Heart left ventricle (tissue), 16 donors: ENCODE measurements at regions not wholly inside any gene's neighbourhood (a gene's known extent, or its start where the extent isn't known, plus 50 kb on each side); places are given as distances from the start of the nearest gene placed in this dataset.

Source experiments
- ATAC-seq, 4 donors: fragments of 200-7000 bp; cut with Tn5 transposase; one replicate each; pipeline ENCODE4 v1.9.1; 2020 to 2022; ENCODE audit warnings: moderate library complexity in 4 of 4, mild to moderate bottlenecking in 3 of 4, moderate number of reproducible peaks in 1 of 4
- DNase-seq, 5 donors: peaks; one replicate each; pipeline ENCODE4 v3.0.0-alpha.2; 2020
- H3K27ac ChIP-seq, 12 donors: fragments of 200-600 bp; sonication (generic) in 4 of 12; one replicate each; pipeline versions ENCODE4 v1.5.0 to v1.8.0; 2016 to 2022; ENCODE audit warnings: mild to moderate bottlenecking in 2 of 12
- H3K27me3 ChIP-seq, 9 donors: fragments of 200-600 bp; sonication (generic) in 2 of 9; one replicate each; pipeline versions ENCODE4 v1.5.1 to v1.8.0; 2016 to 2022; ENCODE audit warnings: mild to moderate bottlenecking in 3 of 9
- H3K36me3 ChIP-seq, 9 donors: fragments of 200-600 bp; sonication (generic) in 2 of 9; one replicate each; pipeline versions ENCODE4 v1.5.0 to v1.8.0; 2018 to 2022; ENCODE audit warnings: mild to moderate bottlenecking in 2 of 9
- H3K4me1 ChIP-seq, 12 donors: fragments of 200-600 bp; sonication (generic) in 4 of 12; one replicate each; pipeline versions ENCODE4 v1.5.0 to v1.8.0; 2016 to 2022; ENCODE audit warnings: mild to moderate bottlenecking in 3 of 12
- H3K4me3 ChIP-seq, 12 donors: fragments of 200-600 bp; sonication (generic) in 4 of 12; one replicate each; pipeline versions ENCODE4 v1.5.0 to v1.8.0; 2017 to 2022; ENCODE audit warnings: mild to moderate bottlenecking in 9 of 12, moderate library complexity in 4 of 12
- H3K9me3 ChIP-seq, 12 donors: fragments of 200-600 bp; sonication (generic) in 4 of 12; one replicate each; pipeline versions ENCODE4 v1.5.0 to v1.8.0; 2016 to 2022; ENCODE audit warnings: mild to moderate bottlenecking in 1 of 12
- POLR2A ChIP-seq, 2 donors: fragments of 450-650 bp; IDR thresholded peaks; one replicate each; pipeline ENCODE4 v1.6.1; 2017; ENCODE audit warnings: antibody characterized with exemption in 2 of 2, mild to moderate bottlenecking in 2 of 2, moderate library complexity in 2 of 2
- WGBS, 4 donors: extraction: QIAGEN DNeasy Blood & Tissue Kit in 2 of 4; methylation state at CpG; one replicate each; pipeline versions ENCODE4 v1.1.5 to v1.1.7; 2013 to 2018; 5-methylcytosine and 5-hydroxymethylcytosine counted together
- intact Hi-C, 10 donors: fragments of 100-400 bp; cut with DNase I; formaldehyde crosslinking; loops; one replicate each; pipeline versions ENCODE4 v1.11.1 to v1.14.2; 2022
- TF ChIP-seq, protein P1 (sequence below), 12 donors: fragments of 200-600 bp; sonication (generic) in 4 of 12; IDR thresholded peaks; one replicate each; pipeline versions ENCODE4 v1.5.0 to v1.8.0; 2018 to 2022; ENCODE audit warnings: antibody characterized with exemption in 12 of 12, mild to moderate bottlenecking in 5 of 12
- donor health status: ischemic (EF 13 %, LVEDD 7.1; RV severe dilation, severe dysfunction).
- donor health status: healthy with polysubstance abuse.
- donor health status: DM: no; HTN: yes; CAD: no.
- donor health status: DM: no; HTN: no; CAD: no.
- donor health status: ischemic (EF 25% LVEDD 6.9; RV normal size, moderate dysfunction).
- donor health status: ischemic (EF 25% LVEDD 5.7; RV mildly dilated, moderate dysfunction).
- donor health status: healthy.
- donor health status: DM: yes; HTN: yes; CAD: no.
- donor health status: ischemic (EF 35%, LVEDD 5.7; RV mildly dilated, moderate dysfunction).
- donor health status: nonischemic (EF 11% LVEDD 7.7; RV severe dilation, severe dysfunction).
- donor health status: DM: yes; HTN: yes; CAD: no.
- donor health status: PGD.
- donor health status: ischemic (EF 29% LVEDD 5.4; RV normal size, mild dysfunction).
- donor health status: nonischemic (EF 23%, LVEDD 6.1; RV moderate dilation, normal function).

GRCh38 chr15:86004061-86004460 lies 75.6 kb upstream of the AGBL1 start:
- Histone ChIP-seq H3K27ac (no peak overlapping the region), H3K36me3 (no peaks in the 10 kb centered on the region), H3K4me1 (no peaks in the 10 kb centered on the region), H3K27me3 (peaks cover 0 to 7% (median 0%) of the 10 kb centered on the region in 9 donors), H3K9me3 (no peaks in the 10 kb centered on the region), H3K4me3 (no peak overlapping the region)
- ATAC-seq, result no peak
- TF ChIP-seq, protein P1, sequence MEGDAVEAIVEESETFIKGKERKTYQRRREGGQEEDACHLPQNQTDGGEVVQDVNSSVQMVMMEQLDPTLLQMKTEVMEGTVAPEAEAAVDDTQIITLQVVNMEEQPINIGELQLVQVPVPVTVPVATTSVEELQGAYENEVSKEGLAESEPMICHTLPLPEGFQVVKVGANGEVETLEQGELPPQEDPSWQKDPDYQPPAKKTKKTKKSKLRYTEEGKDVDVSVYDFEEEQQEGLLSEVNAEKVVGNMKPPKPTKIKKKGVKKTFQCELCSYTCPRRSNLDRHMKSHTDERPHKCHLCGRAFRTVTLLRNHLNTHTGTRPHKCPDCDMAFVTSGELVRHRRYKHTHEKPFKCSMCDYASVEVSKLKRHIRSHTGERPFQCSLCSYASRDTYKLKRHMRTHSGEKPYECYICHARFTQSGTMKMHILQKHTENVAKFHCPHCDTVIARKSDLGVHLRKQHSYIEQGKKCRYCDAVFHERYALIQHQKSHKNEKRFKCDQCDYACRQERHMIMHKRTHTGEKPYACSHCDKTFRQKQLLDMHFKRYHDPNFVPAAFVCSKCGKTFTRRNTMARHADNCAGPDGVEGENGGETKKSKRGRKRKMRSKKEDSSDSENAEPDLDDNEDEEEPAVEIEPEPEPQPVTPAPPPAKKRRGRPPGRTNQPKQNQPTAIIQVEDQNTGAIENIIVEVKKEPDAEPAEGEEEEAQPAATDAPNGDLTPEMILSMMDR (IDR thresholded peaks at IDR 0.05), result no peak
- TF ChIP-seq POLR2A (IDR thresholded peaks at IDR 0.05), result no peak
- intact Hi-C loops, result no loop called here
- DNase-seq, result no peak
- WGBS, 4 donors, result 68 to 78% (median 72%) methylated on average over 4 of the region's 4 CpGs

DNA sequence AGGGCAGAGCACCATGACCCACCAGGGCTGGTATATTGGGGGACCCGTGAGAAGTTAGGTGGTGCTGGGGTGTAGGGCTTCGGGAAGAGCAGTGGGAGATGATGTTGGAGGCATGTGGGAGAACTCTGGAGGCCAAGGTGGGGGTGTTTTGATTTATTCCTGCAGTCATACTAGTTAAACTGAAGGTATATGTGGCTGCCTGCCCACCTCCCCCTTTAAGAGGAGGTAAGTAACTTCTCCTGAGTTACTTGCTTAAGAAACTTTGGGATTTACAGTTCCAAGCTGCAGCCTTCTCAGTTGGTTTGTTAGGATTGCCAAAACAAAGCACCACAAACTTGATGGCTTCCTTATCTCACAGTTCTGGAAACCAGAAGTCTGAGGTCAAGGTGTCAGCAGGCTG lies 73.1 kb upstream of the AGBL1 start:
- H3K4me1 ChIP-seq, result no peaks in the 10 kb centered on the region
- 71 to 89% (median 84%) methylated on average over 2 of the region's 2 CpGs for WGBS, 4 donors
- no peak overlapping the region for H3K27ac ChIP-seq
- intact Hi-C loops, result no loop called here
- H3K4me3 ChIP-seq, result no peak overlapping the region
- peaks cover 0 to 7% (median 0%) of the 10 kb centered on the region in 9 donors for H3K27me3 ChIP-seq
- no peaks in the 10 kb centered on the region for H3K36me3 ChIP-seq
- TF ChIP-seq POLR2A (IDR thresholded peaks at IDR 0.05), result no peak
- TF ChIP-seq, protein P1 (IDR thresholded peaks at IDR 0.05), result no peak
- H3K9me3 ChIP-seq, result no peaks in the 10 kb centered on the region
- DNase-seq (no peak), ATAC-seq (no peak)

DNA sequence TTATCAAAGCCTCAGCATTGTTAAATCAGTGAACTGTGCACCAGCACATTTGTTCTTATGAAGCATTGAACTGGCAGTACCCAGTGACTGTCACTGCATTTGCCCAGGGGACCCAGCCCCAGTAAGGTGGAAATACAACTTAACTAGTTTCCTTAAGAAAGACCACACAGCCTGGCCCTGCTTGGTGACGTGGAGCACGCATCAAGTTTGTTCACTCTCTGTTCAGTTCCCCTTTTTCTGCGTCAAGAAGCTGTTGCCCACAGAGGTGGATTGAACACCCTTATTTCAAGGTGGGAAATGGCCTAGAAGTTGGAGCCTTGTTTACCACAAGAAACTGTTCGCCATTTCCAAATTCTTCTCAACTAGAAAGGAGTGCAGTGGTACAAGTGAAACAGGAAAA lies 69.9 kb upstream of the AGBL1 start:
- no peak for DNase-seq
- 69 to 89% (median 82%) methylated on average over 4 of the region's 4 CpGs for WGBS, 4 donors
- no peak for ATAC-seq
- H3K9me3 ChIP-seq, result no peaks in the 10 kb centered on the region
- H3K4me3 ChIP-seq, result no peak overlapping the region
- H3K27me3 ChIP-seq, result peaks cover 0 to 5% (median 0%) of the 10 kb centered on the region in 9 donors
- intact Hi-C loops, result no loop called here
- no peak overlapping the region for H3K27ac ChIP-seq
- no peaks in the 10 kb centered on the region for H3K36me3 ChIP-seq
- no peaks in the 10 kb centered on the region for H3K4me1 ChIP-seq
- TF ChIP-seq POLR2A (IDR thresholded peaks at IDR 0.05), result no peak
- TF ChIP-seq, protein P1 (IDR thresholded peaks at IDR 0.05), result no peak

- Histone ChIP-seq H3K27ac (no peak overlapping the region), H3K4me3 (no peak overlapping the region), H3K36me3 (no peaks in the 10 kb centered on the region), H3K27me3 (peaks cover 0 to 8% (median 0%) of the 10 kb centered on the region in 9 donors), H3K9me3 (no peaks in the 10 kb centered on the region), H3K4me1 (no peaks in the 10 kb centered on the region)
- 76 to 84% (median 79%) methylated on average over 9 of the region's 9 CpGs for WGBS, 4 donors
- intact Hi-C loops, result no loop called here
- TF ChIP-seq POLR2A (IDR thresholded peaks at IDR 0.05), result no peak
- TF ChIP-seq, protein P1 (IDR thresholded peaks at IDR 0.05), result no peak
- no peak for ATAC-seq
- no peak for DNase-seq
Measured at GRCh38 chr15:86010398-86010797, 69.3 kb upstream of the AGBL1 start.
